ENCODE measurements at regions not wholly inside any gene's neighbourhood (a gene's known extent, or its start where the extent isn't known, plus 50 kb on each side); places are given as distances from the start of the nearest gene placed in this dataset.

DNA sequence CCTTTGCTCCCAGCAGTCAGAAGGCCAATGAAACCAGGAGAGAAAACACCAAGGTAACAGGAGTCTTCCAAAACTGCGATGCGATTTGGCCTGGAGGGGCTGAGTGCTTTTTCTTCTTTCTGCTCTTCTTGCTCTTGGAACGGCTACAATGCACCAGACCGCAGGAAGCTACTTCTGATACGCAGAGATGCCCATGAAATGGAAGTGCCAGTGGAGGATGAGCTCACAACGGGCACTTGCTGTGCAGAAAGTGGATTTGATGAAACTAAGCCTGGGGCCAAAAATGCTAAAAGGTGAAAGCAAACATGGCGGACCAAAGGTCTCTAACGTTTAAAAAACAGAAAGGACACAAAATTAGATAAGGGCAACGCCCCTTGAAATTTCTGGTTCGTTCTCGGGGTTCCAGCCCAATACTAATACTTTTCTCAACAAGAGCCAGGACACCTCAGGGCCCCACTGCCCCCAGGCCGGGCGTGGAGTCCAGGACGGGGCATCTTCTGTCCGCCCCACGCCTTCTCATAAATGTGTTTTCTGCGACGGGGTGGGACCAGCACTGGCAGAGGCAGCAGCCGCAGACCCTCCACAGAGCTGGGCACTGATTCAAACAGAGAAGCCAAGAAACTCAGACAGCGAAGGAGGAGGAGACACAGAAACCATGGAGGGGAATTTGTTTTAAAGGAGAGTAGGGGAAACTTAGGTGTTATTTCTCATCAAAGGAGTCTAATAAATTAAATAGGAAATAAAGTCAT lies 101.3 kb downstream of the CRYAA start:
- DNase-seq (ENCODE audit: low read depth) = no peak
- TF ChIP-seq, protein P1, sequence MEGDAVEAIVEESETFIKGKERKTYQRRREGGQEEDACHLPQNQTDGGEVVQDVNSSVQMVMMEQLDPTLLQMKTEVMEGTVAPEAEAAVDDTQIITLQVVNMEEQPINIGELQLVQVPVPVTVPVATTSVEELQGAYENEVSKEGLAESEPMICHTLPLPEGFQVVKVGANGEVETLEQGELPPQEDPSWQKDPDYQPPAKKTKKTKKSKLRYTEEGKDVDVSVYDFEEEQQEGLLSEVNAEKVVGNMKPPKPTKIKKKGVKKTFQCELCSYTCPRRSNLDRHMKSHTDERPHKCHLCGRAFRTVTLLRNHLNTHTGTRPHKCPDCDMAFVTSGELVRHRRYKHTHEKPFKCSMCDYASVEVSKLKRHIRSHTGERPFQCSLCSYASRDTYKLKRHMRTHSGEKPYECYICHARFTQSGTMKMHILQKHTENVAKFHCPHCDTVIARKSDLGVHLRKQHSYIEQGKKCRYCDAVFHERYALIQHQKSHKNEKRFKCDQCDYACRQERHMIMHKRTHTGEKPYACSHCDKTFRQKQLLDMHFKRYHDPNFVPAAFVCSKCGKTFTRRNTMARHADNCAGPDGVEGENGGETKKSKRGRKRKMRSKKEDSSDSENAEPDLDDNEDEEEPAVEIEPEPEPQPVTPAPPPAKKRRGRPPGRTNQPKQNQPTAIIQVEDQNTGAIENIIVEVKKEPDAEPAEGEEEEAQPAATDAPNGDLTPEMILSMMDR (conservative IDR thresholded peaks at IDR 0.05; ENCODE audit: control insufficient read depth, insufficient read depth, low read depth, low read length) = no peak

DNA sequence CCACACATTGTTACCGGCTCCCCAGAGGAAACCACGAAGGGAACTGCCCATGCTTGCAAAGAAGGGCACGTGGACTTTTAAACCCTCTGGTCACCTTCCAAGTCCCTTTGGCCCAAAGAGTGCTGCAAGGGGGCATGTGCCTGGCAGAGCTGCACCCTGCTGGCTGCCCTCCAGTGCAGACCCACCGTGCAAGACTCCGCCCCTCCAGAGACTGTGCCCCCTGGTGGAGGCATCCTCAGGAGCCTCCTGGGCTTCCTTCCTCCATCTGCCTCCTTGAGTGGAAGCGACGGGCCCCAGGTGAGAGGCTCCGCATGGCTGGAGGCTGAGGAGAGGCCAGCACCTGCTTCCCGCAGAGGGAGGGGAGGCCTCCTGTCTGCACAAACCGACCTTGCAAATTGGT lies 100.6 kb downstream of the CRYAA start:
- no peak overlapping the region for H3K4me3 ChIP-seq (ENCODE audit: control insufficient read depth, low read depth, low read length)
- DNase-seq (ENCODE audit: low read depth) = no peak
- TF ChIP-seq, protein P1 (conservative IDR thresholded peaks at IDR 0.05; ENCODE audit: control insufficient read depth, insufficient read depth, low read depth, low read length) = peak; percentile 17

More for the DNA sequence above, 101.3 kb downstream of the CRYAA start:
- H3K4me3 ChIP-seq (ENCODE audit: control insufficient read depth, low read depth, low read length) = no peak overlapping the region

DNA sequence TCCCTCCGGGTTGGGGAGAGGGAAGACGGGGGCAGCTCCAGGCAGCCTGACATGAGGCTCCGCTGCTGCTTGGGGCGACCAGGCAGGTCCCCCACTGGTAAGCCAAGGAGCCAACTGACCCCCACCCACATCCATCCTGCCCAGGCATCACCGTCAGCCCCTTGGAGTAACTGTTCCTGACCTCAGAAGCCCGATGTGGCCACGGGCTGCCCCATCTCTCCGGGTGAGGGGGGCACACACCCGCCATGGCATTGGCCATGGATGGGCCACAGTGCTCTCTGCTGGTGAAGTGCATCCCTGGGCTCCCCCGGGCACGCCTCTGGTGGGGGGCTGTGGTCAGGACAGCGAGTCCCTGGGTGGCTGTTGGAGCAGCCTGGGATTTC lies 100.0 kb downstream of the CRYAA start:
- TF ChIP-seq, protein P1 (conservative IDR thresholded peaks at IDR 0.05; ENCODE audit: control insufficient read depth, insufficient read depth, low read depth, low read length) = no peak
- H3K4me3 ChIP-seq (ENCODE audit: control insufficient read depth, low read depth, low read length) = no peak overlapping the region
- DNase-seq (ENCODE audit: low read depth) = no peak

DNA sequence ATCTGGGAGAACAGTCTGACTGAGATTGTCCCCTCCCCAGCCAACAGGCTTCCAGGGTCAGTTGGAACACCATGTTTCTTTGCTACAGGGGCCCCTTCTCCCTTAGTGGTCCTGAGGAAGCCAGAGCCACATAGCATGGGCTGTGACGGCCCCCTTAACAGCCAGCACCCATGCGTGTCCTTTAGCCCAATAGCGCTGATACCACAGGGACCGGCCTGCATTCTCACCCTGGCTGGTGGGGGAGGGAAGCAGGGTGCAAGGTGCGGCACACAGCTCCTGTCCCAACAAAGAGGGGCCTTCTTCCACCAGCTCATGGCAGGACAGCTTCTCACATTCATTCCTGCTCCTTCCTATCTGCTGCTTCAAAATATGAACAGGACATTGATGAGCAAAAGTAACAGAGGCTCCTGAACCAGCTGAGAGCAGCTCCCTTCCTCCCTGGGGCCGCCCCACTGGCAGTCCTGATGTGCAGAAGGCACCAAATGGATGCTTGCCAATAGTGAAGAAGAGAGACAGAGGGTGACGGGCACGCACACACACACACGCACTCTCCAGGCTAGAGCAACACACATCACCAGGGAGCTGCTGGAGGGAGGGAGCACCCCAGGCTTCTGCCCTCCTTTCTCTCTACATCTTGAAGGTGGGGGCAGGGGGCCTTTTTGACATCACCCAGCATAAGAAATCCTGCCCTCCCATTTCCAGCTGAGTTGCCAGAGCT lies 99.4 kb downstream of the CRYAA start:
- H3K4me3 ChIP-seq (ENCODE audit: control insufficient read depth, low read depth, low read length) = no peak overlapping the region
- no peak for DNase-seq (ENCODE audit: low read depth)
- TF ChIP-seq, protein P1 (conservative IDR thresholded peaks at IDR 0.05; ENCODE audit: control insufficient read depth, insufficient read depth, low read depth, low read length) = no peak

DNA sequence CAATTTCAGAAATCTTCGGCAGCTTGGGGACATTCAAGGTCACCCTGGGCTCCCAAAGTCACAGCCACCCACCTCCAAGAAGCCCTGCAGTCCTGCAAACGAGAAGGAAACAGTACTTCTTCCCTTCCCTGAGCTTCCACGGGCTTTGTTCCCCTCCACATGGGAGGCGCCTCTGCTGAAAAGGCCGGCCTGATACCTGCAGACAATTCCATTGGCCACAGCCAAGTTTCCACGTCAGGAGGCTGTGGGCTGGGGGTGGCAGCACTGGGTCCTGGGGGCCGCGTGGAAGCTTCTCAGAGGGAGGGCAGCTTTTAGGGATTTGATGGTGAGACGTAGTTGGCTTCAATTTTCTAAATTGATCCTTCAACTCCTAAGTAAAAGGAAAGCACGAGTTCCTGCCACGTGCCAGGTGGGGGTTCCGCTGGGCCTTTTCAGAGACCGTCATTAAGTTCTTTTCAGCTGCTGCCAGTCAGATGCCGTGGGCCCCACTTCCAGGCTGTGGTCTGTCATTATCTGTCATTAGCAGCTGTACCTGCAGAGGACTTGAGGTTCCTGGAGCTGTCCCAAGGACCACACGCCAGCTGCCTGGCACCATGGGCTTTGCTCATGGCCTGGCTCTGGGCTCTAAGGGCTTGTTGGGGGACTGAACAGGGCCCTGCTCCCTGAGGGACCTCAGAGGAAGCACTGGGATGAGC lies 98.7 kb downstream of the CRYAA start:
- TF ChIP-seq, protein P1 (conservative IDR thresholded peaks at IDR 0.05; ENCODE audit: control insufficient read depth, insufficient read depth, low read depth, low read length) = no peak
- H3K4me3 ChIP-seq (ENCODE audit: control insufficient read depth, low read depth, low read length) = no peak overlapping the region
- no peak for DNase-seq (ENCODE audit: low read depth)

DNA sequence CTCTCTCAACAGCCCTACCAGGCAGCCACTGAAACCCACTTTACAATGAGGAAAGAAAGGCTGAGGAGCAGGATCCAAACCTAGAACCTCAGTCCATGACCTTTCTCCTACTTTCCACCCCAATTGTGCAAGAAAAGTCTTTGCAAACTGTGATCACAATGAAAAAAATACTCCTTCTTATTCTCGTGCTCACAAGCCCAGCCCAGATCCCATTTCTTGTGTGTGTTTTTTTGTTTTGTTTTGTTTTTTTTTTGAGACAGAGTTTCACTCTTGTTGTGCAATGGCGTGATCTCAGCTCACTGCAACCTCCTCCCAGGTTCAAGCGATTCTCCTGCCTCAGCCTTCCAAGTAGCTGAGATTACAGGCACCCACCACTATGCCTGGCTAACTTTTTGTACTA lies 97.7 kb downstream of the CRYAA start:
- TF ChIP-seq, protein P1 (conservative IDR thresholded peaks at IDR 0.05; ENCODE audit: control insufficient read depth, insufficient read depth, low read depth, low read length) = no peak
- peak; percentile 55 for DNase-seq (ENCODE audit: low read depth)
- no peak overlapping the region for H3K4me3 ChIP-seq (ENCODE audit: control insufficient read depth, low read depth, low read length)
